ENCODE measurements at regions not wholly inside any gene's neighbourhood (a gene's known extent, or its start where the extent isn't known, plus 50 kb on each side); places are given as distances from the start of the nearest gene placed in this dataset.

DNA sequence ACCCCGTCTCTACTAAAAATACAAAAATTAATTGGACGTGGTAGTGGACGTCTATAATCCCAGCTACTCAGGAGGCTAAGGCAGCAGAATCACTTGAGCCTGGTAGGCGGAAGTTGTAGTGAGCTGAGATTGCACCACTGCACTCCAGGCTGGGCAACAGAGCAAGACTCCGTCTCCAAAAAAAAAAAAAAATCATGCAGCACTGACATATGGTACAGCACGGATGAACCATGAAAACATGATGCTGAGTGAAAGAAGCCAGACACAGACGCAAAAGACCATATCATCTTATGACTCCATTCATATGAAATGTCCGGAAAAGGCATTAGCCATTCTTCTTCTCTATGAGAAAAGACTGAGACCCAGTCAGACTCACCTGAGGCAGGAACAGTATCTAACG lies 50.4 kb downstream of the PITPNM2 start:
- Histone ChIP-seq H2AFZ (ENCODE audit: low read depth, low read length) (no peak overlapping the region), H3K9ac (replicated peaks; ENCODE audit: extremely low read depth, insufficient read depth, low read length) (no peak overlapping the region), H3K27me3 (ENCODE audit: control insufficient read depth in 2 of 2, insufficient read depth in 2 of 2, low read length in 2 of 2) (no peaks in the 10 kb centered on the region), H4K20me1 (replicated peaks; ENCODE audit: control insufficient read depth, extremely low read depth, insufficient read depth, low read length) (no peaks in the 10 kb centered on the region), H3K4me3 (replicated peaks in 1 of 3; ENCODE audit: insufficient read depth in 1 of 3, low read depth in 1 of 3, low read length in 3 of 3) (no peak overlapping the region), H3K4me1 (ENCODE audit: control insufficient read depth, extremely low read depth, insufficient read depth, low read length) (peaks cover 8% of the 10 kb centered on the region), H3K27ac (ENCODE audit: insufficient read depth, low read depth, low read length) (no peak overlapping the region), H3K36me3 (ENCODE audit: control insufficient read depth in 2 of 2, extremely low read depth in 1 of 2, insufficient read depth in 2 of 2, low read length in 2 of 2) (no peaks in the 10 kb centered on the region), H3K9me1 (replicated peaks; ENCODE audit: control insufficient read depth, extremely low read depth, insufficient read depth, low read length) (no peaks in the 10 kb centered on the region), H3K79me2 (ENCODE audit: control insufficient read depth, insufficient read depth, low read length) (no peaks in the 10 kb centered on the region), H3K9me3 (replicated peaks; ENCODE audit: control insufficient read depth, insufficient read depth, low read length) (no peaks in the 10 kb centered on the region), H3K4me2 (ENCODE audit: insufficient read depth, low read length) (no peak overlapping the region)
- FAIRE-seq: no peak
- ChIA-PET POLR2A (no interaction called here), CTCF (interaction anchor here (1.7 kb wide), 1 partner anchor 15 kb away, joined by 3 read pairs; no protein-coding TSS in a partner anchor)
- dilution Hi-C loops (cut with MboI; ENCODE audit: extremely low pct_ligation_motif_present, low sequenced_read_pairs) (no loop called here), intact Hi-C loops (cut with micrococcal nuclease) (no loop called here)
- TF ChIP-seq EZH2 (IDR thresholded peaks at IDR 0.05; ENCODE audit: borderline replicate concordance, low read depth, low read length, severe bottlenecking) (no peak), JUN (IDR thresholded peaks at IDR 0.05; ENCODE audit: borderline replicate concordance, insufficient read depth, insufficient read length, low read depth) (no peak), MYC (IDR thresholded peaks at IDR 0.05; ENCODE audit: low read depth, low read length) (no peak), FOS (IDR thresholded peaks at IDR 0.05; ENCODE audit: borderline replicate concordance, insufficient read depth, low read length) (no peak), POLR2A (IDR thresholded peaks at IDR 0.05; ENCODE audit: low read depth, low read length) (no peak), POLR2AphosphoS5 (IDR thresholded peaks at IDR 0.05; ENCODE audit: insufficient read depth, low read depth, low read length) (no peak), GATA2 (IDR thresholded peaks at IDR 0.05; ENCODE audit: insufficient read depth, insufficient read length, low read depth, low read length) (no peak)
- TF ChIP-seq, protein P1, sequence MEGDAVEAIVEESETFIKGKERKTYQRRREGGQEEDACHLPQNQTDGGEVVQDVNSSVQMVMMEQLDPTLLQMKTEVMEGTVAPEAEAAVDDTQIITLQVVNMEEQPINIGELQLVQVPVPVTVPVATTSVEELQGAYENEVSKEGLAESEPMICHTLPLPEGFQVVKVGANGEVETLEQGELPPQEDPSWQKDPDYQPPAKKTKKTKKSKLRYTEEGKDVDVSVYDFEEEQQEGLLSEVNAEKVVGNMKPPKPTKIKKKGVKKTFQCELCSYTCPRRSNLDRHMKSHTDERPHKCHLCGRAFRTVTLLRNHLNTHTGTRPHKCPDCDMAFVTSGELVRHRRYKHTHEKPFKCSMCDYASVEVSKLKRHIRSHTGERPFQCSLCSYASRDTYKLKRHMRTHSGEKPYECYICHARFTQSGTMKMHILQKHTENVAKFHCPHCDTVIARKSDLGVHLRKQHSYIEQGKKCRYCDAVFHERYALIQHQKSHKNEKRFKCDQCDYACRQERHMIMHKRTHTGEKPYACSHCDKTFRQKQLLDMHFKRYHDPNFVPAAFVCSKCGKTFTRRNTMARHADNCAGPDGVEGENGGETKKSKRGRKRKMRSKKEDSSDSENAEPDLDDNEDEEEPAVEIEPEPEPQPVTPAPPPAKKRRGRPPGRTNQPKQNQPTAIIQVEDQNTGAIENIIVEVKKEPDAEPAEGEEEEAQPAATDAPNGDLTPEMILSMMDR (IDR thresholded peaks at IDR 0.05; ENCODE audit: extremely low read depth in 1 of 2, insufficient read depth in 1 of 2, low read depth in 1 of 2, low read length in 2 of 2): no peak
- TF ChIP-seq, protein P2, sequence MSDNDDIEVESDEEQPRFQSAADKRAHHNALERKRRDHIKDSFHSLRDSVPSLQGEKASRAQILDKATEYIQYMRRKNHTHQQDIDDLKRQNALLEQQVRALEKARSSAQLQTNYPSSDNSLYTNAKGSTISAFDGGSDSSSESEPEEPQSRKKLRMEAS (IDR thresholded peaks at IDR 0.05; ENCODE audit: insufficient read depth, insufficient read length): no peak
- no TSS peak for BruUV-seq (replicated peaks)
- DNase-seq (ENCODE audit: low read depth, low spot score): no peak

Data from endothelial cell of umbilical vein (primary cell).